SJCRH30 (cell line): ENCODE measurements at regions not wholly inside any gene's neighbourhood (a gene's known extent, or its start where the extent isn't known, plus 50 kb on each side); places are given as distances from the start of the nearest gene placed in this dataset.

Experiments used
- DNase-seq, 2 experiments: peaks; one replicate each; pipeline ENCODE4 v3.0.0-alpha.2; 2015 to 2020
- H3K27ac ChIP-seq: fragments of 250-450 bp; sonication (Bioruptor Pico); 2 replicates; pipeline ENCODE4 v1.5.1; 2020; ENCODE audit warnings: mild to moderate bottlenecking, moderate library complexity
- H3K27me3 ChIP-seq: fragments of 250-450 bp; sonication (Bioruptor Pico); 2 replicates; pipeline ENCODE4 v1.5.1; 2020; ENCODE audit warnings: mild to moderate bottlenecking, moderate library complexity
- H3K36me3 ChIP-seq: fragments of 250-450 bp; sonication (Bioruptor Pico); 2 replicates; pipeline ENCODE4 v1.5.1; 2020; ENCODE audit warnings: mild to moderate bottlenecking, moderate library complexity
- H3K4me1 ChIP-seq: fragments of 250-450 bp; sonication (Bioruptor Pico); 2 replicates; pipeline ENCODE4 v1.5.1; 2020; ENCODE audit warnings: mild to moderate bottlenecking, moderate library complexity
- H3K4me3 ChIP-seq: fragments of 250-450 bp; sonication (Bioruptor Pico); 2 replicates; pipeline ENCODE4 v1.5.1; 2020; ENCODE audit warnings: mild to moderate bottlenecking, moderate library complexity
- H3K9me3 ChIP-seq: fragments of 250-450 bp; sonication (Bioruptor Pico); replicated peaks from 2 replicates; pipeline ENCODE4 v1.5.1; 2020; ENCODE audit warnings: mild to moderate bottlenecking, moderate library complexity

- H3K9me3 ChIP-seq: no peaks in the 10 kb centered on the region
- no peaks in the 10 kb centered on the region for H3K4me1 ChIP-seq
- DNase-seq: no peak
- H3K4me3 ChIP-seq: no peak overlapping the region
- H3K27ac ChIP-seq: no peak overlapping the region
- H3K27me3 ChIP-seq: no peaks in the 10 kb centered on the region
- H3K36me3 ChIP-seq: no peaks in the 10 kb centered on the region
These were observed 180.7 kb upstream of the MKI67 start for GRCh38 chr10:128306966-128307365.

GRCh38 chr10:128307820-128308219 lies 181.6 kb upstream of the MKI67 start:
- H3K9me3 ChIP-seq: no peaks in the 10 kb centered on the region

GRCh38 chr10:128310971-128311658 lies 184.9 kb upstream of the MKI67 start:
- no peaks in the 10 kb centered on the region for H3K4me1 ChIP-seq
- H3K9me3 ChIP-seq: no peaks in the 10 kb centered on the region
- H3K27ac ChIP-seq: no peak overlapping the region
- no peak overlapping the region for H3K4me3 ChIP-seq
- no peaks in the 10 kb centered on the region for H3K36me3 ChIP-seq
- DNase-seq: no peak
- H3K27me3 ChIP-seq: no peaks in the 10 kb centered on the region

More at GRCh38 chr10:128307820-128308219, 181.6 kb upstream of the MKI67 start:
- Histone ChIP-seq H3K4me1 (no peaks in the 10 kb centered on the region), H3K27me3 (no peaks in the 10 kb centered on the region), H3K27ac (no peak overlapping the region), H3K36me3 (no peaks in the 10 kb centered on the region), H3K4me3 (no peak overlapping the region)
- DNase-seq: no peak

GRCh38 chr10:128312250-128312649 lies 186.0 kb upstream of the MKI67 start:
- DNase-seq: no peak
- H3K27me3 ChIP-seq: no peaks in the 10 kb centered on the region
- no peak overlapping the region for H3K27ac ChIP-seq
- no peaks in the 10 kb centered on the region for H3K9me3 ChIP-seq
- H3K36me3 ChIP-seq: no peaks in the 10 kb centered on the region
- no peaks in the 10 kb centered on the region for H3K4me1 ChIP-seq
- no peak overlapping the region for H3K4me3 ChIP-seq

GRCh38 chr10:128314686-128315085 lies 188.5 kb upstream of the MKI67 start:
- no peaks in the 10 kb centered on the region for H3K27me3 ChIP-seq
- DNase-seq: no peak
- H3K27ac ChIP-seq: no peak overlapping the region
- H3K4me3 ChIP-seq: no peak overlapping the region
- H3K4me1 ChIP-seq: no peaks in the 10 kb centered on the region
- no peaks in the 10 kb centered on the region for H3K9me3 ChIP-seq
- H3K36me3 ChIP-seq: no peaks in the 10 kb centered on the region

GRCh38 chr10:128316121-128316726 lies 190.0 kb upstream of the MKI67 start:
- Histone ChIP-seq H3K36me3 (no peaks in the 10 kb centered on the region), H3K27me3 (no peaks in the 10 kb centered on the region), H3K4me3 (no peak overlapping the region), H3K9me3 (no peaks in the 10 kb centered on the region), H3K27ac (no peak overlapping the region), H3K4me1 (no peaks in the 10 kb centered on the region)
- DNase-seq: no peak

GRCh38 chr10:128316925-128317324 lies 190.7 kb upstream of the MKI67 start:
- H3K36me3 ChIP-seq: no peaks in the 10 kb centered on the region
- no peaks in the 10 kb centered on the region for H3K9me3 ChIP-seq
- H3K27me3 ChIP-seq: no peaks in the 10 kb centered on the region
- DNase-seq: no peak
- H3K27ac ChIP-seq: no peak overlapping the region
- H3K4me3 ChIP-seq: no peak overlapping the region
- no peaks in the 10 kb centered on the region for H3K4me1 ChIP-seq

GRCh38 chr10:128318366-128318765 lies 192.1 kb upstream of the MKI67 start:
- Histone ChIP-seq H3K27me3 (no peaks in the 10 kb centered on the region), H3K27ac (peak overlapping the region; percentile 24; the same call in 1 of the 2 replicates), H3K9me3 (no peaks in the 10 kb centered on the region), H3K36me3 (no peaks in the 10 kb centered on the region), H3K4me3 (no peak overlapping the region), H3K4me1 (no peaks in the 10 kb centered on the region)
- DNase-seq: peak in 1 of 2 experiments; percentile 9

GRCh38 chr10:128318913-128319312 lies 192.7 kb upstream of the MKI67 start:
- H3K4me3 ChIP-seq: no peak overlapping the region
- H3K36me3 ChIP-seq: no peaks in the 10 kb centered on the region
- H3K4me1 ChIP-seq: no peaks in the 10 kb centered on the region
- peak; percentile 21 to 62 for DNase-seq
- no peaks in the 10 kb centered on the region for H3K9me3 ChIP-seq
- peak overlapping the region; percentile 24; the same call in 1 of the 2 replicates for H3K27ac ChIP-seq
- H3K27me3 ChIP-seq: no peaks in the 10 kb centered on the region

- Histone ChIP-seq H3K27me3 (no peaks in the 10 kb centered on the region), H3K9me3 (no peaks in the 10 kb centered on the region)
- DNase-seq: no peak
These were observed 195.9 kb upstream of the MKI67 start for GRCh38 chr10:128322106-128322505.

GRCh38 chr10:128322950-128323349 lies 196.7 kb upstream of the MKI67 start:
- no peak for DNase-seq
- Histone ChIP-seq H3K9me3 (no peaks in the 10 kb centered on the region), H3K27me3 (no peaks in the 10 kb centered on the region), H3K27ac (no peak overlapping the region), H3K4me1 (no peaks in the 10 kb centered on the region), H3K4me3 (no peak overlapping the region), H3K36me3 (no peaks in the 10 kb centered on the region)

More at GRCh38 chr10:128322106-128322505, 195.9 kb upstream of the MKI67 start:
- H3K36me3 ChIP-seq: no peaks in the 10 kb centered on the region
- no peak overlapping the region for H3K27ac ChIP-seq
- H3K4me1 ChIP-seq: no peaks in the 10 kb centered on the region
- H3K4me3 ChIP-seq: no peak overlapping the region

GRCh38 chr10:128324058-128324827 lies 198.0 kb upstream of the MKI67 start:
- DNase-seq: no peak
- Histone ChIP-seq H3K27ac (no peak overlapping the region), H3K9me3 (no peaks in the 10 kb centered on the region), H3K36me3 (no peaks in the 10 kb centered on the region), H3K27me3 (no peaks in the 10 kb centered on the region), H3K4me1 (no peaks in the 10 kb centered on the region), H3K4me3 (no peak overlapping the region)

- Histone ChIP-seq H3K27ac (no peak overlapping the region), H3K27me3 (no peaks in the 10 kb centered on the region), H3K36me3 (no peaks in the 10 kb centered on the region), H3K4me3 (no peak overlapping the region), H3K9me3 (no peaks in the 10 kb centered on the region), H3K4me1 (no peaks in the 10 kb centered on the region)
- DNase-seq: no peak
These were observed 199.6 kb upstream of the MKI67 start for GRCh38 chr10:128325788-128326187.

GRCh38 chr10:128326251-128326650 lies 200.0 kb upstream of the MKI67 start:
- Histone ChIP-seq H3K9me3 (no peaks in the 10 kb centered on the region), H3K36me3 (no peaks in the 10 kb centered on the region), H3K27ac (no peak overlapping the region), H3K4me3 (no peak overlapping the region), H3K27me3 (no peaks in the 10 kb centered on the region), H3K4me1 (no peaks in the 10 kb centered on the region)
- DNase-seq: no peak

GRCh38 chr10:128326851-128327250 lies 200.6 kb upstream of the MKI67 start:
- no peak overlapping the region for H3K4me3 ChIP-seq
- no peaks in the 10 kb centered on the region for H3K4me1 ChIP-seq
- no peaks in the 10 kb centered on the region for H3K27me3 ChIP-seq
- no peaks in the 10 kb centered on the region for H3K9me3 ChIP-seq
- no peak overlapping the region for H3K27ac ChIP-seq
- no peak for DNase-seq
- H3K36me3 ChIP-seq: no peaks in the 10 kb centered on the region
